ENCODE measurements at regions not wholly inside any gene's neighbourhood (a gene's known extent, or its start where the extent isn't known, plus 50 kb on each side); places are given as distances from the start of the nearest gene placed in this dataset.

GRCh38 chr12:115070313-115070712 lies 386.3 kb upstream of the TBX3 start:
- TF ChIP-seq CTCF (IDR thresholded peaks at IDR 0.05; ENCODE audit: borderline replicate concordance, insufficient read depth, low read depth, low read length), result no peak
- no peak overlapping the region for H3K4me3 ChIP-seq (ENCODE audit: low read depth, low read length)

GRCh38 chr12:115064296-115064695 lies 380.3 kb upstream of the TBX3 start:
- H3K4me3 ChIP-seq (ENCODE audit: low read depth, low read length), result no peak overlapping the region
- no peak for TF ChIP-seq CTCF (IDR thresholded peaks at IDR 0.05; ENCODE audit: borderline replicate concordance, insufficient read depth, low read depth, low read length)

- no peak for TF ChIP-seq CTCF (IDR thresholded peaks at IDR 0.05; ENCODE audit: borderline replicate concordance, insufficient read depth, low read depth, low read length)
- no peak overlapping the region for H3K4me3 ChIP-seq (ENCODE audit: low read depth, low read length)
Observed at GRCh38 chr12:115062741-115063140, 378.8 kb upstream of the TBX3 start.

DNA sequence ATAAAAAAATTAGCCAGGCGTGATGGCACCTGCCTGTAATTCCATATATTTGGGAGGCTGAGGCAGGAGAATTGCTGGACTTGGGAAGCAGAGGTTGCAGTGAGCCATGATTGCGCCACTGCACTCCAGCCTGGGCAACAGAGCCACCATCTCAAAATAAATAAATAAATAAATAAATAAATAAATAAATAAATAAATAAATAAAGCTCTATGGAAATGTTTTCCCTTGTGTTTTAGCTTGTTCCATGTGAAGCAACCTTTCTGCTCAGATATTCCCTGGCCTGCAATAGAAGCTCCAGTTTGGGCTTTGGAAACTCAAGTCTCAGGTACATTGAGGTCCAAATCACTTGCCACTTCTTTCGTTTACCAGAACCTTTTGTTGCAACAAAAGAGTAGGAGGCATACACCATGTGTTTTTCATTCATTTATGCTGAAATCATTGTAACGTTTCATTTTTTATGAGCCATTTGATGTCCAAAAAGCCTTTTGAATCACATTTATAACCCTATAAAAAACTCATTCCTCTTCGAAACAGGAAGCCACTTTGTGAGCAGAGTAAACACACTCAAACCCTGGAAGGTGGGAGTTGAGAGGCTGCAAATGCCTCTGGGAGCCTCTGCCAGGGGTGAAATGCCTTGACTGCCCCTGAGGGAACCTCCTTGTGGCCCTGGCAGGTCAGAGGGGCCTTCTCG lies 376.6 kb upstream of the TBX3 start:
- H3K4me3 ChIP-seq (ENCODE audit: low read depth, low read length), result no peak overlapping the region
- no peak for TF ChIP-seq CTCF (IDR thresholded peaks at IDR 0.05; ENCODE audit: borderline replicate concordance, insufficient read depth, low read depth, low read length)

DNA sequence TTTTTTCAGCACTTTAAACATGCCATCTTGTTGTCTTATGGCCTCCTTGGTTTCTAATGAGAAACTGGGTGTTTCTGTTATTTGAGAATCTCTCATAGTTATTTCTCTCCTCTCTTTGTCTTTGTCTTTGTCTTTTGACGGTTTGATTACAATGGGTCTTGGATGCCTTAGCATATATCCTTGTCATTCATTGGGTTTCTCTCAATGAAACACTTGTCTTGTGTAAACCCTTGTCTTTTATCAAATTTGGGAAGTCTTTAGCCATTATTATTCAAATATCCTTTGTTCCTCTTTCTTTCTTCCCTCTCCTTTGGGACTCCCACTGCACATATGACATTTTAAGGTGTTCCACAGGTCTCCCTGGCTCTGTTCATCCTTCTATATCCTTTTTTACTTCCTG lies 373.5 kb upstream of the TBX3 start:
- no peak overlapping the region for H3K4me3 ChIP-seq (ENCODE audit: low read depth, low read length)
- no peak for TF ChIP-seq CTCF (IDR thresholded peaks at IDR 0.05; ENCODE audit: borderline replicate concordance, insufficient read depth, low read depth, low read length)

- TF ChIP-seq CTCF (IDR thresholded peaks at IDR 0.05; ENCODE audit: borderline replicate concordance, insufficient read depth, low read depth, low read length), result no peak
- no peak overlapping the region for H3K4me3 ChIP-seq (ENCODE audit: low read depth, low read length)
Observed at GRCh38 chr12:115051378-115051777, 367.4 kb upstream of the TBX3 start.

DNA sequence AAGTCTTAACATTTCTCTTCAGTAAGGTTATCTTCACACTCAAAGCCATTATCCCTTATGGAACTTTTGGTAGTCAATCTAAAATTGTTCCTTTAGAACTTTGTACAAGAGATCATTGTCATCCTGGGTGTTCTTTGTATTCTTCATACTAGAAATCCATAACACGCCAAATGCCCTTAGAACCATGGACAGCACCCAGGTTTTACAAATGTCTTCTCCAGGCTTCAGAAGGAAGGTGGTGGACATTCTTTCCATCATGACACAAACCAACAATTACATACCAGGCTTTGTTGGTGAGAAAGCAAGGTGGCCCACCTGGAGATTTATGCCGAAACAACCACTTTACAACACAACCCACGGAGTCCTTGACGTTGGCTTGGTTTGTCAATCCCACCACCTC lies 365.6 kb upstream of the TBX3 start:
- TF ChIP-seq CTCF (IDR thresholded peaks at IDR 0.05; ENCODE audit: borderline replicate concordance, insufficient read depth, low read depth, low read length), result no peak
- no peak overlapping the region for H3K4me3 ChIP-seq (ENCODE audit: low read depth, low read length)

Data from GM12875 (cell line).